ENCODE measurements at regions not wholly inside any gene's neighbourhood (a gene's known extent, or its start where the extent isn't known, plus 50 kb on each side); places are given as distances from the start of the nearest gene placed in this dataset.

DNA sequence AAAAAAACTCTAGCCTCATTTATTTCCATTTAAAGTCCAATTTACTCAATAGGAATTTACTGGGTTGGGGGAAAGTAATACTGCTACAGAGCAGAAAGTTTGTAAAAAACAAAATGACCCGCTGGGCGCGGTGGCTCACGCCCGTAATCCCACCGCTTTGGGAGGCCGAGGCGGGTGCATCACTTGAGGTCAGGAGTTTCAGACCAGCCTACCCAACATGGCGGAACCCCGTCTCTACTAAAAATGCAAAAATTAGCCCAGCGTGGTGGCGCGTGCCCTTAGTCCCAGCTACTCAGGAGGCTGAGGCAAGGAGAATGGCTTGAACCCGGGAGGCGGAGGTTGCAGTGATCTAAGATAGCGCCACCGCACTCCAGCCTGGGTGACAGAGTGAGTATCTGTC, 745.6 kb downstream of the SLITRK1 start:
- TF ChIP-seq, protein P1, sequence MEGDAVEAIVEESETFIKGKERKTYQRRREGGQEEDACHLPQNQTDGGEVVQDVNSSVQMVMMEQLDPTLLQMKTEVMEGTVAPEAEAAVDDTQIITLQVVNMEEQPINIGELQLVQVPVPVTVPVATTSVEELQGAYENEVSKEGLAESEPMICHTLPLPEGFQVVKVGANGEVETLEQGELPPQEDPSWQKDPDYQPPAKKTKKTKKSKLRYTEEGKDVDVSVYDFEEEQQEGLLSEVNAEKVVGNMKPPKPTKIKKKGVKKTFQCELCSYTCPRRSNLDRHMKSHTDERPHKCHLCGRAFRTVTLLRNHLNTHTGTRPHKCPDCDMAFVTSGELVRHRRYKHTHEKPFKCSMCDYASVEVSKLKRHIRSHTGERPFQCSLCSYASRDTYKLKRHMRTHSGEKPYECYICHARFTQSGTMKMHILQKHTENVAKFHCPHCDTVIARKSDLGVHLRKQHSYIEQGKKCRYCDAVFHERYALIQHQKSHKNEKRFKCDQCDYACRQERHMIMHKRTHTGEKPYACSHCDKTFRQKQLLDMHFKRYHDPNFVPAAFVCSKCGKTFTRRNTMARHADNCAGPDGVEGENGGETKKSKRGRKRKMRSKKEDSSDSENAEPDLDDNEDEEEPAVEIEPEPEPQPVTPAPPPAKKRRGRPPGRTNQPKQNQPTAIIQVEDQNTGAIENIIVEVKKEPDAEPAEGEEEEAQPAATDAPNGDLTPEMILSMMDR (conservative IDR thresholded peaks at IDR 0.05; ENCODE audit: low read length), result no peak
- TF ChIP-seq EZH2phosphoT487 (IDR thresholded peaks at IDR 0.05; ENCODE audit: borderline replicate concordance, low read depth, low read length), result no peak
